ENCODE measurements at regions not wholly inside any gene's neighbourhood (a gene's known extent, or its start where the extent isn't known, plus 50 kb on each side); places are given as distances from the start of the nearest gene placed in this dataset.

GRCh38 chr6:27059621-27060425, 187.7 kb upstream of the PRSS16 start (continued):
- TF ChIP-seq SOX6 (IDR thresholded peaks at IDR 0.05): no peak
- TF ChIP-seq SOX6 (CRISPR knock-in tag; IDR thresholded peaks at IDR 0.05): peak; percentile 38; the same call in 1 of the 2 replicates
- TF ChIP-seq KDM2A (CRISPR knock-in tag; IDR thresholded peaks at IDR 0.05; ENCODE audit: borderline replicate concordance, low read depth): no peak
- TF ChIP-seq SAP130 (CRISPR knock-in tag; IDR thresholded peaks at IDR 0.05; ENCODE audit: low read depth): peak; percentile 42
- no peak for TF ChIP-seq TRIM22 (IDR thresholded peaks at IDR 0.05)
- no peak for TF ChIP-seq KLF6 (CRISPR knock-in tag; IDR thresholded peaks at IDR 0.05)
- TF ChIP-seq, protein P1, sequence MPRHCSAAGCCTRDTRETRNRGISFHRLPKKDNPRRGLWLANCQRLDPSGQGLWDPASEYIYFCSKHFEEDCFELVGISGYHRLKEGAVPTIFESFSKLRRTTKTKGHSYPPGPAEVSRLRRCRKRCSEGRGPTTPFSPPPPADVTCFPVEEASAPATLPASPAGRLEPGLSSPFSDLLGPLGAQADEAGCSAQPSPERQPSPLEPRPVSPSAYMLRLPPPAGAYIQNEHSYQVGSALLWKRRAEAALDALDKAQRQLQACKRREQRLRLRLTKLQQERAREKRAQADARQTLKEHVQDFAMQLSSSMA (CRISPR knock-in tag; IDR thresholded peaks at IDR 0.05): no peak
- no peak for TF ChIP-seq ZNF615 (CRISPR knock-in tag; IDR thresholded peaks at IDR 0.05; ENCODE audit: borderline replicate concordance)
- no peak for TF ChIP-seq FOXP1 (IDR thresholded peaks at IDR 0.05)
- 0 out of 2 replicates have a peak, but pooled peaks have one; percentile 8 for TF ChIP-seq FOXP1 (CRISPR knock-in tag; IDR thresholded peaks at IDR 0.05)
- TF ChIP-seq HOXA7 (CRISPR knock-in tag; IDR thresholded peaks at IDR 0.05): no peak
- peak; percentile 25; the same call in 1 of the 2 replicates for TF ChIP-seq HMG20A (CRISPR knock-in tag; IDR thresholded peaks at IDR 0.05; ENCODE audit: borderline replicate concordance)
- TF ChIP-seq NFE2 (CRISPR knock-in tag; IDR thresholded peaks at IDR 0.05): peak; percentile 79
- TF ChIP-seq, protein P2, sequence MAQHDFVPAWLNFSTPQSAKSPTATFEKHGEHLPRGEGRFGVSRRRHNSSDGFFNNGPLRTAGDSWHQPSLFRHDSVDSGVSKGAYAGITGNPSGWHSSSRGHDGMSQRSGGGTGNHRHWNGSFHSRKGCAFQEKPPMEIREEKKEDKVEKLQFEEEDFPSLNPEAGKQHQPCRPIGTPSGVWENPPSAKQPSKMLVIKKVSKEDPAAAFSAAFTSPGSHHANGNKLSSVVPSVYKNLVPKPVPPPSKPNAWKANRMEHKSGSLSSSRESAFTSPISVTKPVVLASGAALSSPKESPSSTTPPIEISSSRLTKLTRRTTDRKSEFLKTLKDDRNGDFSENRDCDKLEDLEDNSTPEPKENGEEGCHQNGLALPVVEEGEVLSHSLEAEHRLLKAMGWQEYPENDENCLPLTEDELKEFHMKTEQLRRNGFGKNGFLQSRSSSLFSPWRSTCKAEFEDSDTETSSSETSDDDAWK (CRISPR knock-in tag; IDR thresholded peaks at IDR 0.05): no peak
- TF ChIP-seq RARA (CRISPR knock-in tag; IDR thresholded peaks at IDR 0.05): no peak
- TF ChIP-seq ZNF414 (CRISPR knock-in tag; IDR thresholded peaks at IDR 0.05): no peak
- TF ChIP-seq MEIS1 (CRISPR knock-in tag; IDR thresholded peaks at IDR 0.05; ENCODE audit: borderline replicate concordance): no peak
- TF ChIP-seq SKIL (CRISPR knock-in tag; IDR thresholded peaks at IDR 0.05; ENCODE audit: borderline replicate concordance): no peak
- TF ChIP-seq ZFX (CRISPR knock-in tag; IDR thresholded peaks at IDR 0.05; ENCODE audit: low read depth): peak; percentile 33; the same call in 1 of the 2 replicates
- TF ChIP-seq TBL1XR1 (IDR thresholded peaks at IDR 0.05; ENCODE audit: borderline replicate concordance, low read length, partially characterized antibody): no peak
- TF ChIP-seq STAG1 (CRISPR knock-in tag; IDR thresholded peaks at IDR 0.05): no peak
- TF ChIP-seq ZKSCAN8 (CRISPR knock-in tag; IDR thresholded peaks at IDR 0.05; ENCODE audit: borderline replicate concordance): no peak
- no peak for TF ChIP-seq WIZ (CRISPR knock-in tag; IDR thresholded peaks at IDR 0.05)
- no peak for TF ChIP-seq ZBTB25 (CRISPR knock-in tag; IDR thresholded peaks at IDR 0.05)
- TF ChIP-seq ISL2 (CRISPR knock-in tag; IDR thresholded peaks at IDR 0.05): no peak

Measured in HepG2 (cell line).